Trophoblast cell (in vitro differentiated cells and primary cell): ENCODE measurements at regions not wholly inside any gene's neighbourhood (a gene's known extent, or its start where the extent isn't known, plus 50 kb on each side); places are given as distances from the start of the nearest gene placed in this dataset.

Source experiments
- DNase-seq, 2 donors: peaks; one replicate each; pipeline ENCODE4 v3.0.0-alpha.2; 2016
- H2AFZ ChIP-seq: 2 replicates; pipeline ENCODE4 v1.6.1; 2013; ENCODE audit warnings: low read length, moderate library complexity, mild to moderate bottlenecking; ENCODE audit not compliant: insufficient read depth, poor library complexity
- H2AK5ac ChIP-seq: 2 replicates; pipeline ENCODE4 v1.6.1; 2013; ENCODE audit warnings: mild to moderate bottlenecking, low read length
- H2BK120ac ChIP-seq: 2 replicates; pipeline ENCODE4 v1.6.1; 2013; ENCODE audit warnings: low read length, mild to moderate bottlenecking, moderate library complexity; ENCODE audit not compliant: insufficient read depth, poor library complexity
- H2BK12ac ChIP-seq: 2 replicates; pipeline ENCODE4 v1.6.1; 2013; ENCODE audit warnings: mild to moderate bottlenecking, low read length, moderate library complexity
- H2BK5ac ChIP-seq: 2 replicates; pipeline ENCODE4 v1.6.1; 2013; ENCODE audit warnings: low read length, low read depth, moderate library complexity, mild to moderate bottlenecking; ENCODE audit not compliant: poor library complexity
- H3K14ac ChIP-seq: 2 replicates; pipeline ENCODE4 v1.6.1; 2013; ENCODE audit warnings: mild to moderate bottlenecking, low read length
- H3K18ac ChIP-seq: 2 replicates; pipeline ENCODE4 v1.6.1; 2013; ENCODE audit warnings: mild to moderate bottlenecking, low read length
- H3K23ac ChIP-seq: 2 replicates; pipeline ENCODE4 v1.6.1; 2013; ENCODE audit warnings: low read length
- H3K27ac ChIP-seq: 2 replicates; pipeline ENCODE4 v1.5.1; 2013; ENCODE audit warnings: low read depth, mild to moderate bottlenecking, inconsistent platforms, low read length, moderate library complexity
- H3K27me3 ChIP-seq: 2 replicates; pipeline ENCODE4 v1.6.1; 2013; ENCODE audit warnings: inconsistent platforms, mild to moderate bottlenecking, low read length, moderate library complexity; ENCODE audit not compliant: insufficient read depth
- H3K36me3 ChIP-seq, 2 experiments: 1 replicate in 1 of 2; 2 replicates in 1 of 2; pipeline ENCODE4 v1.6.1; 2013; ENCODE audit warnings: low read length in 2 of 2, mild to moderate bottlenecking in 2 of 2, moderate library complexity in 1 of 2; ENCODE audit not compliant: insufficient read depth in 2 of 2, control insufficient read depth in 1 of 2
- H3K4ac ChIP-seq: 2 replicates; pipeline ENCODE4 v1.6.1; 2013; ENCODE audit warnings: low read depth, mild to moderate bottlenecking, low read length, moderate library complexity
- H3K4me1 ChIP-seq, 2 experiments: 1 replicate in 1 of 2; 2 replicates in 1 of 2; pipeline ENCODE4 v1.6.1; 2013; ENCODE audit warnings: low read length in 2 of 2, mild to moderate bottlenecking in 2 of 2, moderate library complexity in 1 of 2; ENCODE audit not compliant: insufficient read depth in 2 of 2, control insufficient read depth in 1 of 2
- H3K4me2 ChIP-seq: 2 replicates; pipeline ENCODE4 v1.6.1; 2013; ENCODE audit warnings: inconsistent platforms, mild to moderate bottlenecking, low read length, moderate library complexity
- H3K4me3 ChIP-seq: 2 replicates; pipeline ENCODE4 v1.5.1; 2013; ENCODE audit warnings: mild to moderate bottlenecking, low read depth, low read length, inconsistent platforms
- H3K79me1 ChIP-seq: one replicate; pipeline ENCODE4 v1.6.1; 2013; ENCODE audit warnings: low read length
- H3K79me2 ChIP-seq: 2 replicates; pipeline ENCODE4 v1.6.1; 2013; ENCODE audit warnings: low read length, mild to moderate bottlenecking; ENCODE audit not compliant: control insufficient read depth, insufficient read depth, poor library complexity
- H3K9ac ChIP-seq: 2 replicates; pipeline ENCODE4 v1.6.1; 2013; ENCODE audit warnings: mild to moderate bottlenecking, low read length
- H3K9me3 ChIP-seq: 2 replicates; pipeline ENCODE4 v1.6.1; 2013; ENCODE audit warnings: low read depth, mild to moderate bottlenecking, control low read depth, inconsistent platforms, low read length; ENCODE audit not compliant: insufficient read depth
- H4K12ac ChIP-seq: 2 replicates; pipeline ENCODE4 v1.6.1; 2013; ENCODE audit warnings: low read depth, mild to moderate bottlenecking, low read length, moderate library complexity
- H4K8ac ChIP-seq: 2 replicates; pipeline ENCODE4 v1.6.1; 2013; ENCODE audit warnings: low read depth, mild to moderate bottlenecking, low read length, moderate library complexity
- H4K91ac ChIP-seq: one replicate; pipeline ENCODE4 v1.6.1; 2013; ENCODE audit warnings: low read depth, mild to moderate bottlenecking, low read length, moderate library complexity
- WGBS: extraction: QIAGEN DNeasy Blood & Tissue Kit; methylation state at CpG from one replicate; pipeline ENCODE4 v1.1.7; 2013; ENCODE audit warnings: missing lambda C conversion rate; ENCODE audit not compliant: insufficient read length, insufficient coverage; ENCODE audit errors: extremely low coverage; 5-methylcytosine and 5-hydroxymethylcytosine counted together

- H3K36me3 ChIP-seq, result no peaks in the 10 kb centered on the region
- WGBS, result no CpG with 5 or more reads among the region's 1 CpG
- no peak overlapping the region for H3K9ac ChIP-seq
- H3K9me3 ChIP-seq, result no peaks in the 10 kb centered on the region
- no peak overlapping the region for H3K18ac ChIP-seq
- H2BK12ac ChIP-seq, result no peak overlapping the region
- H2BK5ac ChIP-seq, result no peak overlapping the region
- no peaks in the 10 kb centered on the region for H3K79me2 ChIP-seq
- H3K27ac ChIP-seq, result no peak overlapping the region
- no peak overlapping the region for H3K4ac ChIP-seq
- H3K4me2 ChIP-seq, result no peak overlapping the region
- H2AFZ ChIP-seq, result no peak overlapping the region
- H3K14ac ChIP-seq, result no peak overlapping the region
- no peak overlapping the region for H2AK5ac ChIP-seq
- no peak overlapping the region for H4K8ac ChIP-seq
- H3K27me3 ChIP-seq, result no peaks in the 10 kb centered on the region
- no peak for DNase-seq
- H3K4me1 ChIP-seq, result no peaks in the 10 kb centered on the region
- no peak overlapping the region for H4K12ac ChIP-seq
- H4K91ac ChIP-seq, result no peak overlapping the region
- H3K79me1 ChIP-seq, result no peaks in the 10 kb centered on the region
- no peak overlapping the region for H2BK120ac ChIP-seq
- H3K23ac ChIP-seq, result no peak overlapping the region
- H3K4me3 ChIP-seq, result no peak overlapping the region
These were observed 415.9 kb downstream of the GPAM start for GRCh38 chr10:111767661-111768060.

DNA sequence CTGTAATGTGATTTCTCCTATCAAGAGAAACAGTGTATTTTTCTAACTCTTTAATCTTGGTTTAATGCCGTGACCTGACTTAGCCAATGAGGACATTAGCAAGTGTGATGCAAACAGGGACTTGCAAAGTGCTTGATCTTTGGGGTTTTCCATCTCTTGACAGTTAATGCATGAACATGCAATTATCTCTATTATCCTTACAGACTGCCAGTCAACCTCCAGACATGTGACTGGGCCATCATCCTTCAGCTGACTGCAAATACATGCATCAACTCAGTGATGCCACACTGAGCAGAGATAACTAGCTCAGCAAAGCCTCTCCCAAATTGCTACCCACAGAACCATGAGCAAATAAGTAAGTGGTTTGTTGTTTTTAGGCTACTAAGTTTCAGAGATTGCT, 409.6 kb downstream of the GPAM start:
- no peak overlapping the region for H4K91ac ChIP-seq
- H3K27me3 ChIP-seq, result no peaks in the 10 kb centered on the region
- no peaks in the 10 kb centered on the region for H3K79me1 ChIP-seq
- no peak overlapping the region for H3K4ac ChIP-seq
- H4K8ac ChIP-seq, result no peak overlapping the region
- no peak overlapping the region for H4K12ac ChIP-seq
- H3K9me3 ChIP-seq, result no peaks in the 10 kb centered on the region
- no peak overlapping the region for H3K9ac ChIP-seq
- H3K4me2 ChIP-seq, result no peak overlapping the region
- no CpG with 5 or more reads among the region's 1 CpG for WGBS
- H3K4me1 ChIP-seq, result no peaks in the 10 kb centered on the region
- no peak overlapping the region for H2BK5ac ChIP-seq
- H3K14ac ChIP-seq, result no peak overlapping the region
- H2BK12ac ChIP-seq, result no peak overlapping the region
- no peak overlapping the region for H3K4me3 ChIP-seq
- no peak overlapping the region for H3K18ac ChIP-seq
- no peaks in the 10 kb centered on the region for H3K36me3 ChIP-seq
- DNase-seq, result no peak
- H2BK120ac ChIP-seq, result no peak overlapping the region
- no peak overlapping the region for H3K27ac ChIP-seq
- H3K79me2 ChIP-seq, result no peaks in the 10 kb centered on the region
- no peak overlapping the region for H2AK5ac ChIP-seq
- peak overlapping the region; percentile 81 for H3K23ac ChIP-seq
- H2AFZ ChIP-seq, result no peak overlapping the region

DNA sequence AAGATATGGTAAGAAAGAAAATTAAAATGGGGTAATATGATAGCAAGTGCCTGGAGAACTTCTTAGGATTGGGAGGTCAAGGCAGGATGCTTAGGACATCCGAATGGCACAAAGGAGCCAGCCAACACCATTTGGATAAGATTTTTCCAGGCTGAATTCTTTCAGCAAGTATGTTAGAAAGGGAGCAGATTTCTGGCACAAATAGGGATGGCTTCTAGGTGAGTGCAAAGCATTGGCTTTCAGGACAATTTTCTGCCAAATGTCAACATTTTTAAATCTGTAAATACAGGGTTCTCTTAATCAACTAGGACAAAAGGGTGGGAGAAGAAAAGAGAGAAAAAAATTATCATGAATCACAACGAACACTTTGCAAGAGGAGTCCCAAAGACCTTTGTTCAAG, 409.1 kb downstream of the GPAM start:
- no CpG with 5 or more reads among the region's 2 CpGs for WGBS
- H2AK5ac ChIP-seq, result no peak overlapping the region
- DNase-seq, result no peak

DNA sequence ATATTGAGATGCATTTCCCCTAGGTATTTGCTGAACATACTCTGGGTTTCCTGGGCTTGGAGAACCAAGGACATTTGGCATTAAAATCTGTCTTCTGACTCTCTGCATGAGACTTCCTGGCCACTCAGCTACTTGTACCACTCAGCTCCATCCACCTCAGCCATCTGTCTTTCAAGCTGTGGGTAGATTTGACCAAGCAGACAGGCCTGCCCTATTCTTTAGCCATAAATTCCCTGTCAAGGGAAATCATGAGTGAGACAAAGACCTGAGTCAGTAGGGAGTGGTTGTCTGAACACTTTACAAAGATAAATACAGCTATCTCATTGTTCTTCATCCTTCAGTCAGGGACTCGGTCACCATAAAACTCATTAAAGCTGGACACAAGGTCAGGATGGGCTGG, 399.1 kb downstream of the GPAM start:
- Histone ChIP-seq H3K27ac (no peak overlapping the region), H3K4me2 (no peak overlapping the region), H3K27me3 (no peaks in the 10 kb centered on the region), H2BK12ac (no peak overlapping the region), H3K14ac (no peak overlapping the region), H4K12ac (no peak overlapping the region), H3K4me3 (no peak overlapping the region), H3K23ac (no peak overlapping the region), H4K91ac (no peak overlapping the region), H2BK5ac (no peak overlapping the region), H2BK120ac (no peak overlapping the region), H3K9me3 (no peaks in the 10 kb centered on the region), H3K18ac (no peak overlapping the region), H3K36me3 (no peaks in the 10 kb centered on the region), H3K4me1 (no peaks in the 10 kb centered on the region), H3K4ac (no peak overlapping the region), H4K8ac (no peak overlapping the region), H3K79me2 (no peaks in the 10 kb centered on the region), H3K79me1 (no peaks in the 10 kb centered on the region), H2AFZ (no peak overlapping the region), H2AK5ac (no peak overlapping the region), H3K9ac (no peak overlapping the region)
- no CpG with 5 or more reads among the region's 1 CpG for WGBS
- DNase-seq, result no peak

More for the DNA sequence above, 409.1 kb downstream of the GPAM start:
- Histone ChIP-seq H3K4ac (no peak overlapping the region), H2AFZ (no peak overlapping the region), H3K27ac (no peak overlapping the region), H4K12ac (no peak overlapping the region), H4K91ac (no peak overlapping the region), H3K4me1 (no peaks in the 10 kb centered on the region), H3K36me3 (no peaks in the 10 kb centered on the region), H2BK5ac (no peak overlapping the region), H3K9me3 (no peaks in the 10 kb centered on the region), H2BK120ac (no peak overlapping the region), H3K9ac (no peak overlapping the region), H3K18ac (no peak overlapping the region), H3K79me2 (no peaks in the 10 kb centered on the region), H3K4me2 (no peak overlapping the region), H3K79me1 (no peaks in the 10 kb centered on the region), H3K27me3 (no peaks in the 10 kb centered on the region), H3K14ac (no peak overlapping the region), H3K23ac (no peak overlapping the region), H3K4me3 (no peak overlapping the region), H4K8ac (no peak overlapping the region), H2BK12ac (no peak overlapping the region)
